ENCODE measurements at regions not wholly inside any gene's neighbourhood (a gene's known extent, or its start where the extent isn't known, plus 50 kb on each side); places are given as distances from the start of the nearest gene placed in this dataset.

DNA sequence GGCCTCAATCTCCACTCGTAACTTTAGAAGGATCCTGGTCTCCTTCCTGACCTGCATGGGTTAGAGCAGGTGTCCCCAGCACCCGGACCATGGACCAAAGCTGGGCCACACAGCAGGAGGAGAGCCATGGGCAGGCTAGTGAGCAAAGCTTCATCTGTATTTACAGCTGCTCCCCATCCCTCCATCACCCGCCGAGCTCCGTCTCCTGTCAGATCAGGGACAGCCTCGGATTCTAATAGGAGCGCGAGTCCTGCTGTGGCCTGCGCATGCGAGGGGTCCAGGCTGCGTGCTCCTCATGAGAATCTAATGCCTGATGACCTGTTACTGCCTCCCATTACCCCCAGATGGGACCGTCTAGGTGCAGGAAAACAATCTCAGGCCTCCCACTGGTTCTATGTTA, 297.7 kb upstream of the SALL3 start:
- peaks cover 0 to 5% (median 0%) of the 10 kb centered on the region in 5 donors for H3K4me1 ChIP-seq (ENCODE audit: control insufficient read depth in 5 of 5, insufficient read depth in 5 of 5, low read length in 5 of 5)
- H3K36me3 ChIP-seq (ENCODE audit: control insufficient read depth in 5 of 5, insufficient read depth in 5 of 5, low read length in 5 of 5) = no peaks in the 10 kb centered on the region
- H3K4me3 ChIP-seq (ENCODE audit: low read depth in 1 of 5, low read length in 5 of 5) = no peak overlapping the region
- no peak overlapping the region for H3K9ac ChIP-seq (ENCODE audit: low read length in 5 of 5)
- peaks cover 0 to 4% (median 0%) of the 10 kb centered on the region in 5 donors for H3K27me3 ChIP-seq (ENCODE audit: control insufficient read depth in 5 of 5, insufficient read depth in 4 of 5, low read length in 5 of 5)
- peaks cover 0 to 3% (median 0%) of the 10 kb centered on the region in 5 donors for H3K9me3 ChIP-seq (ENCODE audit: control insufficient read depth in 5 of 5, low read length in 5 of 5)
- H3K27ac ChIP-seq (ENCODE audit: low read depth, low read length) = no peak overlapping the region

DNA sequence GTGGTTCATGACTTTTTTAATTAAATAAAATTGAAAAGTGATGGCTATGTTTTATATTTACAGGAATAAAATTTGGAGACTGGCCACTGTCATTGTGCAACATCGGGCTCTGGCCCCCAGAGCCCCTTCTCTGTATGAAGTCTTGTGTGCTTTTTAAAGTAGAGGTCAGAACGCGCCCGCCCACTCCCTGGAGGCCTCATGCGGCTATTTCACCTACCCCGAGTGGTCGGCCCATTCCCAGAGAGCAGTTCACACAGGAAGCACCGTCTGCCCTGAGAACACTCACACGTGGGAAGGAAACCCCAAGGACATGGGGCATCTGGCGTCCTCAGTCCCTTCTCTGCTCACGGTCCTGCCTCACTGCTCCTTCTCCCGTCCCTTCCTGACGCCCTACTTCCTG, 296.9 kb upstream of the SALL3 start:
- H3K4me1 ChIP-seq (ENCODE audit: control insufficient read depth in 5 of 5, insufficient read depth in 5 of 5, low read length in 5 of 5) = peaks cover 0 to 5% (median 0%) of the 10 kb centered on the region in 5 donors
- no peak overlapping the region for H3K9ac ChIP-seq (ENCODE audit: low read length in 5 of 5)
- peaks cover 0 to 4% (median 3%) of the 10 kb centered on the region in 5 donors for H3K27me3 ChIP-seq (ENCODE audit: control insufficient read depth in 5 of 5, insufficient read depth in 4 of 5, low read length in 5 of 5)
- no peak overlapping the region for H3K4me3 ChIP-seq (ENCODE audit: low read depth in 1 of 5, low read length in 5 of 5)
- peaks cover 0 to 3% (median 0%) of the 10 kb centered on the region in 5 donors for H3K9me3 ChIP-seq (ENCODE audit: control insufficient read depth in 5 of 5, low read length in 5 of 5)
- H3K27ac ChIP-seq (ENCODE audit: low read depth, low read length) = no peak overlapping the region
- no peaks in the 10 kb centered on the region for H3K36me3 ChIP-seq (ENCODE audit: control insufficient read depth in 5 of 5, insufficient read depth in 5 of 5, low read length in 5 of 5)

DNA sequence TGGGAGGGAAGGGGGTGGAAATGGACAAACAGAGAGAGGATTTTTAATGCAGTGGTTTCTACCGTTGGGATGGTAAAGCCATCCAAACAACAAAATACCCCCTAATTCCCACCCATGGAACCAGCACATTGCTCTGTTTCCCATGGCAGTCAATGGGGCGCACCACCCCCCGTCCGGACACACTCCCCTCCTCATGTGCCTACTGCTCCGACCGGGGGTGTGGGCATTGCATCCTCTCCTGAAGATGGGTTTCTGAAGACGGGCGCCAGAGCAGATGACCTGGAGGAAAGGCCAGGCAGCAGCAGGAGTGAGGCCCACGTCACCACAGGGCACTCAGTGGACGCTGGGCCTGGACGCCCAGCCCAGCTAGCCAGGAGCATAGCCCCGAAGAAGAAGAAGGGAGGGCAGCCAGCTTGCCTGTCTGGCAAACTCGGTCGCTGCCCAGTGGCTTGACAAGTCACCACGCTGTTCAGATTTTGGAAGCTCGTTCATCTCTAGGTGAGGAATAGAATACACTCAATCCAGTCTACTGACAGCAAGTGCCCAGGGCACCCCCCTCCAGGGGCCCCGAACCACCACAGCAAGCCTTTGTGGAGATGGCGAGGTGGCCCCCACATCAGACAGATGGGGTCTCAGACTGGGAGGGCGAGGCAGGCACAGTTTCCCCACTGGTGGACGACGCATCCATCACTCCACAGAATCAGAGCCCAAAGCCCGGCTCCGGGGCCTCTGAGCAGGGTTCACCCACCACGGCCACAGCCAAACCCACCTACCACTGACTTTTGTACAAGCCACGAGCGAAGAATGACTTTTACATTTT, 296.2 kb upstream of the SALL3 start:
- Histone ChIP-seq H3K9ac (ENCODE audit: low read length in 5 of 5) (no peak overlapping the region), H3K27ac (ENCODE audit: low read depth, low read length) (no peak overlapping the region), H3K4me3 (ENCODE audit: low read depth in 1 of 5, low read length in 5 of 5) (no peak overlapping the region), H3K36me3 (ENCODE audit: control insufficient read depth in 5 of 5, insufficient read depth in 5 of 5, low read length in 5 of 5) (no peaks in the 10 kb centered on the region), H3K27me3 (ENCODE audit: control insufficient read depth in 5 of 5, insufficient read depth in 4 of 5, low read length in 5 of 5) (peaks cover 0 to 6% (median 3%) of the 10 kb centered on the region in 5 donors), H3K9me3 (ENCODE audit: control insufficient read depth in 5 of 5, low read length in 5 of 5) (peaks cover 0 to 3% (median 0%) of the 10 kb centered on the region in 5 donors), H3K4me1 (ENCODE audit: control insufficient read depth in 5 of 5, insufficient read depth in 5 of 5, low read length in 5 of 5) (peaks cover 0 to 5% (median 0%) of the 10 kb centered on the region in 5 donors)

DNA sequence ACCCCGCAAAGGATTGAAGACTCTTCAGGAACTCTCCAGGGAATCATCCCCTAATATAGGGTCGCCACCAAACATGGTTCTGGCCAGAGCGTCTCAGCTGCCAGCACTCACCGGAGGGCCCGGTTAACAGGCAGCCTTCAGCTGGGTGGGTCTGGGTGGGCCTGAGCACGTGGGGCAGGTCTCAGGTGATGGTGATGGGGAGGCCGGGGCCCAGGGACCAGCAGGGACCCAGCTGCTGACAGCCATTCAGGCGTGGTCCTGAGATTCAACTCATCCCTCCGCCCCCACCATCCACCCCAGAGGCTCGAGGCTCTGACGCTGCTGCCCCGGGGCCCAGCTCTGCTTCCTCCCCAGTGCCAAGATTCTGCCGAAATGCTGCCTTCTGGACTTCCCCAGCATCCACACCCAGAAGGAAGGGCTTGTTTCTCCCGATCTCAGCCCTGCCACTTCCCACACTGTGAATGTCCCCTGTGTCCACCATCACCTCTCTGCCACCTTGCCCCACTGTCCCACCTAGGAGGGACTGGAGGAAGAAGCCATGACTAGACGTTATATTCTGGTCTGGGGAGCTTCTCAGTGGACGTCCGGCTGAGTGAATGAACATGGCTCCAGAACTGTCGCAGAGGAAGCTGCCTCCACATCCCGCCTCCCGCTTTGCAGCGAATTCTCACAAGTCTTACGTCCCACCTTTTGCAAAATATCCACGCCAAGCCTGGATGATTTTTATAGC, 294.2 kb upstream of the SALL3 start:
- peaks cover 0 to 3% (median 0%) of the 10 kb centered on the region in 5 donors for H3K9me3 ChIP-seq (ENCODE audit: control insufficient read depth in 5 of 5, low read length in 5 of 5)
- no peaks in the 10 kb centered on the region for H3K36me3 ChIP-seq (ENCODE audit: control insufficient read depth in 5 of 5, insufficient read depth in 5 of 5, low read length in 5 of 5)
- H3K27ac ChIP-seq (ENCODE audit: low read depth, low read length) = no peak overlapping the region
- H3K9ac ChIP-seq (ENCODE audit: low read length in 5 of 5) = no peak overlapping the region
- peaks cover 0 to 5% (median 0%) of the 10 kb centered on the region in 5 donors for H3K4me1 ChIP-seq (ENCODE audit: control insufficient read depth in 5 of 5, insufficient read depth in 5 of 5, low read length in 5 of 5)
- peaks cover 0 to 6% (median 3%) of the 10 kb centered on the region in 5 donors for H3K27me3 ChIP-seq (ENCODE audit: control insufficient read depth in 5 of 5, insufficient read depth in 4 of 5, low read length in 5 of 5)
- no peak overlapping the region for H3K4me3 ChIP-seq (ENCODE audit: low read depth in 1 of 5, low read length in 5 of 5)

DNA sequence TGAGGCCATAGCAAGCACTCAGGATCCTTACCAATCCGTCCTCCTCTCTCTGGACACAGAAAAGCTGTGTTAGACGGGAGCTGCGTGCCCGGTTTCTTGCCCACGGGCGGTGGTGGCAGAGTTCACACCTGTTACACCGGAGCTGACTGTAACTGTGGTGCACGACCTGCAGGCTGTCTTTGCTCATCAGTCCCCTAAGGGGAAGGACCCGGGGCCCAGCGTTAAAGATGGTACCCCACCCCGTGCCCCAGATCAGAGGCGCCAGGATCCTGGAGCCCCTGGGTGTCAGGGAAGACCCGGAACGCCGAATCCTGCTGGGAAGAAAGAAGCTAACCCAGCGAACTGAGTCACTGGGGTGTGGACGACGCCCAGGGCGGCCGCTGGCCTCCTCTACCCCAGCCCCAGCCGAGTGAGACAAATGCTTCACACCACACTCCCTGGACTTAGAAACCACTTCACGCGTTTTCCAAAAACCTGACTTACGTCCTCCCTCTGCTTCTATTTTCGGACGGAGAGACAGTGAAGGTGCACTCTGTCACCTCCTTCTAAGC, 293.6 kb upstream of the SALL3 start:
- Histone ChIP-seq H3K9me3 (ENCODE audit: control insufficient read depth in 5 of 5, low read length in 5 of 5) (peaks cover 0 to 3% (median 0%) of the 10 kb centered on the region in 5 donors), H3K9ac (ENCODE audit: low read length in 5 of 5) (no peak overlapping the region), H3K27me3 (ENCODE audit: control insufficient read depth in 5 of 5, insufficient read depth in 4 of 5, low read length in 5 of 5) (peaks cover 0 to 6% (median 3%) of the 10 kb centered on the region in 5 donors), H3K27ac (ENCODE audit: low read depth, low read length) (no peak overlapping the region), H3K36me3 (ENCODE audit: control insufficient read depth in 5 of 5, insufficient read depth in 5 of 5, low read length in 5 of 5) (no peaks in the 10 kb centered on the region), H3K4me1 (ENCODE audit: control insufficient read depth in 5 of 5, insufficient read depth in 5 of 5, low read length in 5 of 5) (peaks cover 0 to 5% (median 0%) of the 10 kb centered on the region in 5 donors), H3K4me3 (ENCODE audit: low read depth in 1 of 5, low read length in 5 of 5) (no peak overlapping the region)

DNA sequence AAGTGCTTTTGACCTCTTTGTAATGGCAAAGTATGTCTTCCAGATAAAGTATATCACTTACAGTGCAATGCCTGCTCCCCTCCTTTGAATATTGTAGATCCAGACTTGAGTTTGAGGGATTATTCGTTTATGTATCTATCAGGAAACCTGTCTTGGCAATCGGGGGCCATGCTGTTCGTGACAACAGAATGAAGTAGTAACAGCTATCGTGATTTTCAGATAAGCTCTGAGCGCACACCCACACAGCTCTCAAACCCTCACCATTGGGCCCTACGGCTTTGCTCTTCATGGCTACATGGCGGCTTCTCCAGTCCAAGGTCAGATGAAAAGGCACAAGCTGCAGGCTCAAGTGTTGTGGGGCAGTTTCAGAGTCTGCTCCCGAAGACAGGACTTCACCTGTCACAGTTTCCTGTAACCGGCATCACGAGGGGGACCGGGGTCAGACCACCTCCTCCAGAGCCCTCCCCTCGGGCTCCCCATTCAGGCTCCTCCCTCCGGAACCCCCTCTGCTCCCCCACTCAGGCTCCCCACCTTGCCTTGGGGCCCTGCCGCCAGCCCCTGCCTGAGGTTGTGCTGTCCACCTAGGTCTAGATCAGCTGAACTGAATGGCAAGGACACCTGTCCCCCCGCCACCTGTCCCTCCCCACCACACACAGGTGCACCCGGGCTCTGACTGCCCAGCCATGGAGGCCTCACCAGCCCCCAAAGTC, 292.5 kb upstream of the SALL3 start:
- Histone ChIP-seq H3K36me3 (ENCODE audit: control insufficient read depth in 5 of 5, insufficient read depth in 5 of 5, low read length in 5 of 5) (no peaks in the 10 kb centered on the region), H3K9ac (ENCODE audit: low read length in 5 of 5) (no peak overlapping the region), H3K27ac (ENCODE audit: low read depth, low read length) (no peak overlapping the region), H3K27me3 (ENCODE audit: control insufficient read depth in 5 of 5, insufficient read depth in 4 of 5, low read length in 5 of 5) (peaks cover 0 to 6% (median 4%) of the 10 kb centered on the region in 5 donors), H3K4me1 (ENCODE audit: control insufficient read depth in 5 of 5, insufficient read depth in 5 of 5, low read length in 5 of 5) (peaks cover 0 to 5% (median 0%) of the 10 kb centered on the region in 5 donors), H3K4me3 (ENCODE audit: low read depth in 1 of 5, low read length in 5 of 5) (no peak overlapping the region), H3K9me3 (ENCODE audit: control insufficient read depth in 5 of 5, low read length in 5 of 5) (peaks cover 0 to 3% (median 0%) of the 10 kb centered on the region in 5 donors)

DNA sequence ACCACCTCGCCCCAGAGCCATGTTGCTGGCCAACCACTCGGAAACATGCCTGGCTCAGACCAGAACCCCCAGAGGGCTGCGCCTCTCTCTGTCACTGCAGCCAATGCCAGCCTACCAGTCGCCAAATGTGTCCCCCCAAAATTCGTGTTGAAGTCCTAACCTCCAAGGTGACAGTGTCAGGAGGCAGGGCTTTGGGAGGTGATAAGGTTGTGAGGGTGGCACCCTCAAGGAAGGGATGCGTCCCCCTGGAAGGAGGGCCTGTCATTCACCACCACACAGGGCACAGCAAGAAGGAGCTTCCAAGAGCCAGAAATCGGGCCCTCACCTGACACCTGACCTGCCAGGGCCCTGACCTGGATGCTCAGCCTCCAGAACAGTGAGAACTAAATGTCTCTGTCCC, 291.9 kb upstream of the SALL3 start:
- no peak overlapping the region for H3K9ac ChIP-seq (ENCODE audit: low read length in 5 of 5)
- H3K36me3 ChIP-seq (ENCODE audit: control insufficient read depth in 5 of 5, insufficient read depth in 5 of 5, low read length in 5 of 5) = no peaks in the 10 kb centered on the region
- peaks cover 0 to 3% (median 0%) of the 10 kb centered on the region in 5 donors for H3K9me3 ChIP-seq (ENCODE audit: control insufficient read depth in 5 of 5, low read length in 5 of 5)
- H3K4me1 ChIP-seq (ENCODE audit: control insufficient read depth in 5 of 5, insufficient read depth in 5 of 5, low read length in 5 of 5) = peaks cover 0 to 2% (median 0%) of the 10 kb centered on the region in 5 donors
- no peak overlapping the region for H3K27ac ChIP-seq (ENCODE audit: low read depth, low read length)
- H3K27me3 ChIP-seq (ENCODE audit: control insufficient read depth in 5 of 5, insufficient read depth in 4 of 5, low read length in 5 of 5) = peaks cover 0 to 6% (median 4%) of the 10 kb centered on the region in 5 donors
- H3K4me3 ChIP-seq (ENCODE audit: low read depth in 1 of 5, low read length in 5 of 5) = no peak overlapping the region

DNA sequence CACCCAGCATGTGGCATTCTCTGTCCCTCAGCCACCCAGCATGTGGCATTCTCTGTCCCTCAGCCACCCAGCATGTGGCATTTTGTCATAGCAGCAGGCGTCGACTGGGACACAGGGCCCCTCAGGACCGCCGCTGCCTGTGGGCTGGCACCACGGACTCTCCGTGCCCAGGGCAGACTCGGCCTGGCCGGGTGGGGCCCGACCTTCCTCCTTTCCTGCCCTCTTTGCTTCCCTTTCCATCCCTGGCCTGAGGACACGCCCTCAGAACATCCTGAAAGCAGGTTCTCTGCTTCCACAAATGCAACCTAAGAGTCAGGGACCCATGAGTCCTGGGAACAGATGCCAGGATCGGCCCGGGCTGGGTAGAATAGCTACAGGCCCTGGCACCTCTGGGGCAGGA, 291.4 kb upstream of the SALL3 start:
- Histone ChIP-seq H3K4me3 (ENCODE audit: low read depth in 1 of 5, low read length in 5 of 5) (no peak overlapping the region), H3K27ac (ENCODE audit: low read depth, low read length) (no peak overlapping the region), H3K9ac (ENCODE audit: low read length in 5 of 5) (no peak overlapping the region), H3K9me3 (ENCODE audit: control insufficient read depth in 5 of 5, low read length in 5 of 5) (peaks cover 0 to 2% (median 0%) of the 10 kb centered on the region in 5 donors), H3K4me1 (ENCODE audit: control insufficient read depth in 5 of 5, insufficient read depth in 5 of 5, low read length in 5 of 5) (no peaks in the 10 kb centered on the region), H3K36me3 (ENCODE audit: control insufficient read depth in 5 of 5, insufficient read depth in 5 of 5, low read length in 5 of 5) (no peaks in the 10 kb centered on the region), H3K27me3 (ENCODE audit: control insufficient read depth in 5 of 5, insufficient read depth in 4 of 5, low read length in 5 of 5) (peaks cover 0 to 6% (median 4%) of the 10 kb centered on the region in 5 donors)

DNA sequence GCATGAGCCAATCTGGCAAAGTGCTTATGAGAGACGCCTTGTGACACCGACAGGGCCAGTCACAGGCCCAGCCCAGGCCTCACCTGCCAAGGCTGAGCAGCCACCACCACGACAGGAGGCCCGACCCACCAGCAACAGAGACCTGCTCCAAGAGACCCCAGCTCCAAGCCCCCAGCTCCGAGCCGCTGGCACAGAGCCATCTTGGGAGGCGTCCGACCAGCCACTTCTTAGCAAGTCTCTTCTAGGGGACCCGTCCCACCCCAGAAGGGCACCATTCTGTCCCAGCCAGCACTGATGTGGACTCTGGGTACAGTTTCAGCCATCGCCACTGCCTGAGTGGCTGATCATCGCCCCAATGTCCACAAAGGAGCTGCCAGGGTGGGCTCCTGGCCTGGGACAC, 290.7 kb upstream of the SALL3 start:
- Histone ChIP-seq H3K36me3 (ENCODE audit: control insufficient read depth in 5 of 5, insufficient read depth in 5 of 5, low read length in 5 of 5) (no peaks in the 10 kb centered on the region), H3K9ac (ENCODE audit: low read length in 5 of 5) (no peak overlapping the region), H3K27me3 (ENCODE audit: control insufficient read depth in 5 of 5, insufficient read depth in 4 of 5, low read length in 5 of 5) (peaks cover 0 to 6% (median 4%) of the 10 kb centered on the region in 5 donors), H3K4me3 (ENCODE audit: low read depth in 1 of 5, low read length in 5 of 5) (no peak overlapping the region), H3K9me3 (ENCODE audit: control insufficient read depth in 5 of 5, low read length in 5 of 5) (no peaks in the 10 kb centered on the region), H3K27ac (ENCODE audit: low read depth, low read length) (no peak overlapping the region), H3K4me1 (ENCODE audit: control insufficient read depth in 5 of 5, insufficient read depth in 5 of 5, low read length in 5 of 5) (no peaks in the 10 kb centered on the region)
